Loucy (cell line): ENCODE measurements at regions not wholly inside any gene's neighbourhood (a gene's known extent, or its start where the extent isn't known, plus 50 kb on each side); places are given as distances from the start of the nearest gene placed in this dataset.

Source experiments
- EZH2phosphoT487 ChIP-seq: fragments of 200-600 bp; IDR thresholded peaks from 2 replicates; pipeline ENCODE4 v1.6.1; 2018; ENCODE audit warnings: antibody characterized with exemption, mild to moderate bottlenecking, moderate library complexity, borderline replicate concordance
- TF ChIP-seq, protein P1 (sequence below): fragments of 200-600 bp; sonication (generic); conservative IDR thresholded peaks from 2 replicates; pipeline ENCODE4 v1.5.1; 2014; ENCODE audit warnings: mild to moderate bottlenecking, antibody characterized with exemption, low read length

- TF ChIP-seq, protein P1, sequence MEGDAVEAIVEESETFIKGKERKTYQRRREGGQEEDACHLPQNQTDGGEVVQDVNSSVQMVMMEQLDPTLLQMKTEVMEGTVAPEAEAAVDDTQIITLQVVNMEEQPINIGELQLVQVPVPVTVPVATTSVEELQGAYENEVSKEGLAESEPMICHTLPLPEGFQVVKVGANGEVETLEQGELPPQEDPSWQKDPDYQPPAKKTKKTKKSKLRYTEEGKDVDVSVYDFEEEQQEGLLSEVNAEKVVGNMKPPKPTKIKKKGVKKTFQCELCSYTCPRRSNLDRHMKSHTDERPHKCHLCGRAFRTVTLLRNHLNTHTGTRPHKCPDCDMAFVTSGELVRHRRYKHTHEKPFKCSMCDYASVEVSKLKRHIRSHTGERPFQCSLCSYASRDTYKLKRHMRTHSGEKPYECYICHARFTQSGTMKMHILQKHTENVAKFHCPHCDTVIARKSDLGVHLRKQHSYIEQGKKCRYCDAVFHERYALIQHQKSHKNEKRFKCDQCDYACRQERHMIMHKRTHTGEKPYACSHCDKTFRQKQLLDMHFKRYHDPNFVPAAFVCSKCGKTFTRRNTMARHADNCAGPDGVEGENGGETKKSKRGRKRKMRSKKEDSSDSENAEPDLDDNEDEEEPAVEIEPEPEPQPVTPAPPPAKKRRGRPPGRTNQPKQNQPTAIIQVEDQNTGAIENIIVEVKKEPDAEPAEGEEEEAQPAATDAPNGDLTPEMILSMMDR, result no peak
- TF ChIP-seq EZH2phosphoT487, result no peak
Observed at GRCh38 chr6:6717953-6718352, 129.4 kb downstream of the LY86 start.
